ENCODE measurements at regions not wholly inside any gene's neighbourhood (a gene's known extent, or its start where the extent isn't known, plus 50 kb on each side); places are given as distances from the start of the nearest gene placed in this dataset.

DNA sequence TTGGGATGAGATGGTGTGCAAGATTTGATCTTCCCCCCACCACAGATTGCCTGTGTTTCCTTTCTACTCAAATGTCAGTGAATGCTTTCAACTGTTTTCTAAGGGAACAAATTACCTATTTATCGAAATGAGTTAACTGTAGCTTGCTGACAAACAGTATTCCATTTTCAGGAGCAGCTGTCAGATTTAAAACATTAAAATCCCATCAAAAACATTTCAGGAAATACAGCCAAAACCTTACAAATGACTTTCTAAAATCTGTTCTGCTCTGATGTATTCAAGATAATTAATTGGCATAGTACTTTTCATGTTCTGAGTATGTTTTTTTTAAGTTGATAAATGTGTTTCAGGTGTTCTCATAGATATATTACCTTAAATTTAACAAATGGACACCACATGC is 158.0 kb upstream of the DMRTA1 start:
- DNase-seq, result no peak

GRCh38 chr9:22307013-22307711 is 139.5 kb upstream of the DMRTA1 start:
- DNase-seq, result no peak

DNA sequence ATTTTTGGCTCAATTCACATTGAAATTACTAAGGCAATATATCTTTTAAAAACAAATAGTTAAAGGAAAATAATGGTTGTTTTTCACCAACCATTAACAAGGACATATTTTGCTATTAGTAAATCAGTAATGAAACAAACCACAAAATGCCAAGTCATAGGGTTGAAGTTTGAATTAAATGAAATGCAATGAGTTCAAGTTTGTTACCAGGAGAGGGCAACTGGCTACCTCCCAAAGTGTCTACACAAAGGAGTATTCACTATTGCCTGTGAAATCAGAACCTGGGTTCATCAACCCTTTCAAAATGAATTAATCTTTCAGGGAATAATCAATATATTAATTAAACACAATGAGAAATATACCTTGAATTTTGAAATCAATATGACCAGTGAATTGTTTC is 138.4 kb upstream of the DMRTA1 start:
- DNase-seq, result no peak

GRCh38 chr9:22316645-22317044 is 130.0 kb upstream of the DMRTA1 start:
- no peak for DNase-seq

- no peak for DNase-seq
Measured at GRCh38 chr9:22331533-22331932, 115.1 kb upstream of the DMRTA1 start.

DNA sequence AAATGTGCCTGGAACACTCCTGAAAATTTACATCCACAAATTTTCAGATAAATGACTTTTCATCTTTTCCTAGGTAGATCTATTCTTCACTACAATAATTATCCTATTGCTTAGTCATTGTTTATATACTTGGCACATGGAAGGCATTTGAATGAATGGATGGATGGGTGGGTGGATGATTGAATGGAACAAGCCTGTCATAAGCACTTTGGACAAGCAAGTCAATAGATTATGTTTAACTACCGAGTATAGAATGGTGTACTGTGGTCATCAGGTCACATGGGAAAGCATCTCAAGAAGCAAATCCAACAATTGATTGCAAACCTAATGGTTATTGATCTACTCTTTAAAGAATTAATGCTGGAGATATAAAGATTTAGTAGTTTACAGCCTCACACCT is 114.4 kb upstream of the DMRTA1 start:
- DNase-seq, result no peak

GRCh38 chr9:22337261-22337660 is 109.4 kb upstream of the DMRTA1 start:
- no peak for DNase-seq

DNA sequence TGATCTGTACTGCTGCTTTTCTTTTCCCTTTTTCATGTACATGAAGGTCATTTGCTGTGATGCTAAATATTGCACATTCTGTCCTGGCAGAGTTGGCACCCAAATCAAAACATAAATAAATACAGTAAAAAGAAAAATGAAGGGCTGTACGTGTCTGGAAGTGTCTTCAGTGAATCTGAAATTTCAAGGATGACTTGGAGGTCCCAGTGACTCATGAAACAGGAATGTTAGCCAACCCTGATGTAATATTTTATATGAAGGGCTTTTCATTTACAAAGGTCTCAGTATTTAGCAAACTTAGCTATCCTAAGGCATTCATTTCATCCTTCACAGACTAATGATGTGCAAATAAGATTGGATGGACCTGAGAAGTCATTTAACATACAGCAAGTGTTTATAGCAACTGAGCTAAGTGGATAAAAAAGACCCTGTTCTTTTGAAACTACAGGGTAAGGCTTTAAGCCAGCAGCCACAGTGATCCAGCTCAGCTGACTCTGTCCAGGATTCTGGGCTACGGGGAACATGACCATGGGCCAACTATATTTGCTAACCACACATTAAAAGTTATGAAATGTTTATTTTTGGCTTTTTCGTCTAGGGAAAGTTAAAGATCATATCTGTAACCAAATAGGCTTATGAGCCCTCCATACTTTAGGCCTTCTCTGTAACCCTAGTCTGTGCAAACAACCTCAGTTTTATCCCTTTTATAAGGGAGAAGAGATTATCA is 104.0 kb upstream of the DMRTA1 start:
- no peak for DNase-seq

DNA sequence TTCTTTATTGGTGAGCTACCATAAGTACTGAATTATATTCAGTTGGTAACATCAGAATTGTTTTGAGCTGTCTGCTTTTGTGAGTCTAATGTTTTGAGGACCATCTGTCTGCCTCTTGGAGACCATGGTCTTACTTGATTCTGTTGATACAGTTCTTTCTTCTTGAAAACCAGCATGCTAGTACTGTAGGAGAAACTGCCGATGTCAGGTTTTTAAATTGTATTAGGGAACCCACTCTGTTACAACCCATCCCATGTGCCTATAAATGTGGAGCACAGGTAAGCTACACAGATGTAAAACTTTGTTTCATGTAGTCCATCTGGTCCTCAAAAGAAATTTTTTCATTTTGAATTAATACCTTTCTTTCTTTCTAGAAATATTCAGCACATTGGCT is 103.4 kb upstream of the DMRTA1 start:
- DNase-seq, result no peak

DNA sequence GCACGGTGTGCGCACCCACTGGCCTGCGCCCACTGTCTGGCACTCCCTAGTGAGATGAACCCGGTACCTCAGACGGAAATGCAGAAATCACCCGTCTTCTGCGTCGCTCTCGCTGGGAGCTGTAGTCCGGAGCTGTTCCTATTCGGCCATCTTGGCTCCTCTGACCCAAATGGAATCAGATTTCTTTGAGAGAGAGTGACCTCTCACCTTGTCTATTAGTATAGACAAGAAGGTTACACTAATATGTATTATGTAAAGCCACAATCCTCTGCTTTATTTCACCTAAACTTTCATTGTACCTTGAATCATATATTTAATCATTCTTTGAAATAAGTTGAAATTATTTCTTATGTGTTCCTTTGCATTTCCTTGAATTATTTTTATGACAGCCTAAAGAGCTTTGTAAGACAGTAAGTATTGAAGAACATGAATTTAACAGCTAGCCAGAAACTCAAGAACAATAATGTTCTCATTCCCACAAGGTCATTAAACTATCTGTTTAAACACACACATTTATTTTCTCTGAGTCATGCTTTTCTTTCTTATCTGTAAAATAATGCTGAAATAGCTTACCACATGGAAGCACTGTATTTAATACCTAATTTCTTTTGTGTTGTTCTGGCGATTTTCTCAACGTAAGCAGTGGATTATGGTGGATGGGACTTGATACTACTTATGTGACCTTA is 91.8 kb upstream of the DMRTA1 start:
- no peak for DNase-seq

- DNase-seq, result no peak
Measured at GRCh38 chr9:22356985-22357384, 89.6 kb upstream of the DMRTA1 start.

GRCh38 chr9:22363421-22363887 is 83.2 kb upstream of the DMRTA1 start:
- no peak for DNase-seq

DNA sequence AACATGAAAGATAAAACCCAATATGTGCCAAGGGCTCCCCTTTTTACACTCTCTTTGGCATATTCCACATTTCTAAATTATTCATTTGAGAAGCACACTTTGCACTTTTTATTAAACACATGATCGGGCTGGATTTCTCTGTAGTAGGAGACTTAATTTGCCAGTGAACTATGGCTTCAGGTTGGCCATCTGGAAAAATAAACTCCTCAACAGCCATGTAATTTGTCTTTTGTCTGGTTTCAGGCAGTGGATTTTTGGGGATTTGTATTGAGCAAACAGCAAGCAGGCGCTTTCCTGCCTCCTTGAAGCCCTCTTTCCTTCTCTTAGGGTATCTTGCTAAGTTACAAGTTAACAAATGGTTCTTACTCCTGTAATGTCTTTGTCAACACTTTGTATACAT is 73.0 kb upstream of the DMRTA1 start:
- DNase-seq, result no peak

DNA sequence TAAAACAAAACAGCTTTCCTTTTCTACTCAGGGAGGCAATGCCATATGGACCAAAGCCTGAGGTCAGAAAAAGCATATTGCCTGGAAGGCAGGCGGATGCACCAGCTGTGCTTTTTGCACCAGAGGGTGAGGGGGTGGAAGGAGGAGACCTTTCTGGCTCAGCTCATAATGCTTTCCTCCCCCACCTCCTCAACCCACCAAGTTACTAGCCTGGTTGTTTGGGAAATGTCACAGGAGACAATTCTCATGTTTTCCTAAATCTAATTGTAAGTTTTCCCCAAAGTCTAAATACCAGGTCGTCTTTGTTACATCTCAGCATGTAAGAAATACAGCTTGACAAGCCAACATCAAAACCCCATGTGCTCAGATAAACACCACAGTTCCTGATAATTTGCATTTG is 72.6 kb upstream of the DMRTA1 start:
- DNase-seq, result no peak

GRCh38 chr9:22379272-22379671 is 67.4 kb upstream of the DMRTA1 start:
- DNase-seq, result no peak

DNA sequence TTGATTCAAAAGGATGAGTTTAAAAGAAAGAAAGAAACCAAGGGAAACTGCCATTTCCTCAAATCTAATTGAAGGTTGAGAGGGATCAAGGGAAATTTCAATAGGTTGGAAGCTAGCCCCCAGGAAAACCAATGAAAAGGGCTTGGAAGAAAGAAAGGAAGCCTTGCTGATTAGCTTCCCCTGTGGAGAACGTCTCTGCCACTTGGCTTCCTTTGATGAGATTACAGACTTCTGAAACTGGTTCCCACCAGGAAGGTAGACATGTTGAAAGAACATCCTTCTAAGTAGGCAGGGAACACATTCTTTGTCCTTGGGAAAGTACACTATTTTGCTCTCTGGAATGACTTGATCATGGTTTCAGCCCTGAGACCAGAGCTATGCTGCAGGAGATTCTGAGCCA is 65.5 kb upstream of the DMRTA1 start:
- no peak for DNase-seq

GRCh38 chr9:22382331-22382730 is 64.3 kb upstream of the DMRTA1 start:
- DNase-seq, result no peak

DNA sequence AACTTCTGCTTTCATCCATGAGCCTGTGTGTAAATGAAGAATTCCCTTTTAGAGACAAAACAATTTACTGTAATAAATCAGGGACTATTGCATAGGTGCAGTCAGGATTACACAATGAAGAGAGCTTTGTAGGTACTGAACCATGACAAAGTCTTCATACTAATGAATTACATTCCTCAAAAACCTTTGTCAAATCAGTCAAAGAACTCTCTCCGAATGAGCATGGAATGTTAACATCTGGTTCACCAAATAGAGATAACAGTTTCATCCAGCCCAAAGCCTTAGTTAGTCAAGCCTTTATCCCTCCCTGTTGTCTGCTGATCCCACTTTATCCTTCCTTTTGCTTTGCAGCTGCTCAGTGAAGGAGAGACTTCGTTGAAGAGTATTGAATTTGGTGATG is 62.9 kb upstream of the DMRTA1 start:
- DNase-seq, result no peak

GRCh38 chr9:22389271-22389670 is 57.4 kb upstream of the DMRTA1 start:
- no peak for DNase-seq

DNA sequence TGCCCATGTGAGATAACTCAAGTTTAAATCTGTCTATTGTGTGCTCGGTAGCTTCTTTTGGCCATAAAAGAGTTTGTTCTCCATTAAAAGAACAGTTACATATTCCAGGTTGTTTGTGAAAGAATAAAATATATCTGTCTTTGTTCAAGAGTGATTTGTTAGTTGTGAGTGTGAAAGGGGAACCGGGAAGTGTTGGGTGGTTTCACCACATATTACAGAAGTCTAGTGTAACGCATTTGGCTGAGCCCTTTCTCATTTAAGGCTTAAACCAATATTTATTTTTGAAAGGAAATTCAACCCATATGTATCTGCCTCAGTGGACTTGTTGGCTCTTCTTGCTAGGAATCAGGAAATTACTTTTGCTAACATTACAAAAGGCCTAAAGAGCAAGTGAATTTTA is 54.1 kb upstream of the DMRTA1 start:
- DNase-seq, result no peak

- DNase-seq, result no peak
Measured at GRCh38 chr9:22395687-22396141, 50.9 kb upstream of the DMRTA1 start.

Measured in activated naive CD4-positive, alpha-beta T cell treated with Interleukin-2 at 50 U/mL for 16 hours (primary cell).